Trophoblast cell (in vitro differentiated cells and primary cell): ENCODE measurements at regions not wholly inside any gene's neighbourhood (a gene's known extent, or its start where the extent isn't known, plus 50 kb on each side); places are given as distances from the start of the nearest gene placed in this dataset.

ENCODE experiments used
- DNase-seq, 2 donors: peaks; one replicate each; pipeline ENCODE4 v3.0.0-alpha.2; 2016
- H2AFZ ChIP-seq: 2 replicates; pipeline ENCODE4 v1.6.1; 2013; ENCODE audit warnings: low read length, moderate library complexity, mild to moderate bottlenecking; ENCODE audit not compliant: insufficient read depth, poor library complexity
- H2AK5ac ChIP-seq: 2 replicates; pipeline ENCODE4 v1.6.1; 2013; ENCODE audit warnings: mild to moderate bottlenecking, low read length
- H2BK120ac ChIP-seq: 2 replicates; pipeline ENCODE4 v1.6.1; 2013; ENCODE audit warnings: low read length, mild to moderate bottlenecking, moderate library complexity; ENCODE audit not compliant: insufficient read depth, poor library complexity
- H2BK12ac ChIP-seq: 2 replicates; pipeline ENCODE4 v1.6.1; 2013; ENCODE audit warnings: mild to moderate bottlenecking, low read length, moderate library complexity
- H2BK5ac ChIP-seq: 2 replicates; pipeline ENCODE4 v1.6.1; 2013; ENCODE audit warnings: low read length, low read depth, moderate library complexity, mild to moderate bottlenecking; ENCODE audit not compliant: poor library complexity
- H3K14ac ChIP-seq: 2 replicates; pipeline ENCODE4 v1.6.1; 2013; ENCODE audit warnings: mild to moderate bottlenecking, low read length
- H3K18ac ChIP-seq: 2 replicates; pipeline ENCODE4 v1.6.1; 2013; ENCODE audit warnings: mild to moderate bottlenecking, low read length
- H3K23ac ChIP-seq: 2 replicates; pipeline ENCODE4 v1.6.1; 2013; ENCODE audit warnings: low read length
- H3K27ac ChIP-seq: 2 replicates; pipeline ENCODE4 v1.5.1; 2013; ENCODE audit warnings: low read depth, mild to moderate bottlenecking, inconsistent platforms, low read length, moderate library complexity
- H3K27me3 ChIP-seq: 2 replicates; pipeline ENCODE4 v1.6.1; 2013; ENCODE audit warnings: inconsistent platforms, mild to moderate bottlenecking, low read length, moderate library complexity; ENCODE audit not compliant: insufficient read depth
- H3K36me3 ChIP-seq, 2 experiments: 1 replicate in 1 of 2; 2 replicates in 1 of 2; pipeline ENCODE4 v1.6.1; 2013; ENCODE audit warnings: low read length in 2 of 2, mild to moderate bottlenecking in 2 of 2, moderate library complexity in 1 of 2; ENCODE audit not compliant: insufficient read depth in 2 of 2, control insufficient read depth in 1 of 2
- H3K4ac ChIP-seq: 2 replicates; pipeline ENCODE4 v1.6.1; 2013; ENCODE audit warnings: low read depth, mild to moderate bottlenecking, low read length, moderate library complexity
- H3K4me1 ChIP-seq, 2 experiments: 1 replicate in 1 of 2; 2 replicates in 1 of 2; pipeline ENCODE4 v1.6.1; 2013; ENCODE audit warnings: low read length in 2 of 2, mild to moderate bottlenecking in 2 of 2, moderate library complexity in 1 of 2; ENCODE audit not compliant: insufficient read depth in 2 of 2, control insufficient read depth in 1 of 2
- H3K4me2 ChIP-seq: 2 replicates; pipeline ENCODE4 v1.6.1; 2013; ENCODE audit warnings: inconsistent platforms, mild to moderate bottlenecking, low read length, moderate library complexity
- H3K4me3 ChIP-seq: 2 replicates; pipeline ENCODE4 v1.5.1; 2013; ENCODE audit warnings: mild to moderate bottlenecking, low read depth, low read length, inconsistent platforms
- H3K79me1 ChIP-seq: one replicate; pipeline ENCODE4 v1.6.1; 2013; ENCODE audit warnings: low read length
- H3K79me2 ChIP-seq: 2 replicates; pipeline ENCODE4 v1.6.1; 2013; ENCODE audit warnings: low read length, mild to moderate bottlenecking; ENCODE audit not compliant: control insufficient read depth, insufficient read depth, poor library complexity
- H3K9ac ChIP-seq: 2 replicates; pipeline ENCODE4 v1.6.1; 2013; ENCODE audit warnings: mild to moderate bottlenecking, low read length
- H3K9me3 ChIP-seq: 2 replicates; pipeline ENCODE4 v1.6.1; 2013; ENCODE audit warnings: low read depth, mild to moderate bottlenecking, control low read depth, inconsistent platforms, low read length; ENCODE audit not compliant: insufficient read depth
- H4K12ac ChIP-seq: 2 replicates; pipeline ENCODE4 v1.6.1; 2013; ENCODE audit warnings: low read depth, mild to moderate bottlenecking, low read length, moderate library complexity
- H4K8ac ChIP-seq: 2 replicates; pipeline ENCODE4 v1.6.1; 2013; ENCODE audit warnings: low read depth, mild to moderate bottlenecking, low read length, moderate library complexity
- H4K91ac ChIP-seq: one replicate; pipeline ENCODE4 v1.6.1; 2013; ENCODE audit warnings: low read depth, mild to moderate bottlenecking, low read length, moderate library complexity
- WGBS: extraction: QIAGEN DNeasy Blood & Tissue Kit; methylation state at CpG from one replicate; pipeline ENCODE4 v1.1.7; 2013; ENCODE audit warnings: missing lambda C conversion rate; ENCODE audit not compliant: insufficient read length, insufficient coverage; ENCODE audit errors: extremely low coverage; 5-methylcytosine and 5-hydroxymethylcytosine counted together

- Histone ChIP-seq H3K9me3 (no peaks in the 10 kb centered on the region), H2BK5ac (no peak overlapping the region), H3K79me1 (no peaks in the 10 kb centered on the region), H4K91ac (no peak overlapping the region), H3K23ac (no peak overlapping the region), H3K4ac (no peak overlapping the region), H3K18ac (no peak overlapping the region), H2AFZ (no peak overlapping the region), H3K27ac (no peak overlapping the region), H2AK5ac (no peak overlapping the region), H2BK120ac (no peak overlapping the region), H3K79me2 (no peaks in the 10 kb centered on the region), H3K36me3 (no peaks in the 10 kb centered on the region), H4K12ac (no peak overlapping the region), H3K9ac (no peak overlapping the region), H2BK12ac (no peak overlapping the region), H3K4me1 (no peaks in the 10 kb centered on the region), H3K27me3 (no peaks in the 10 kb centered on the region), H3K4me2 (peak overlapping the region; percentile 36), H3K14ac (no peak overlapping the region), H4K8ac (no peak overlapping the region), H3K4me3 (no peak overlapping the region)
- WGBS = no CpG with 5 or more reads among the region's 12 CpGs
- no peak for DNase-seq
Observed at GRCh38 chr4:174135936-174136406, 147.5 kb downstream of the FBXO8 start.

- DNase-seq = no peak
- Histone ChIP-seq H3K79me1 (no peaks in the 10 kb centered on the region), H3K23ac (no peak overlapping the region), H2BK120ac (no peak overlapping the region), H3K4ac (no peak overlapping the region), H4K12ac (no peak overlapping the region), H3K18ac (no peak overlapping the region), H2AK5ac (no peak overlapping the region), H3K9ac (no peak overlapping the region), H3K27me3 (no peaks in the 10 kb centered on the region), H3K4me2 (peak overlapping the region; percentile 36), H4K8ac (no peak overlapping the region), H3K27ac (no peak overlapping the region), H3K79me2 (no peaks in the 10 kb centered on the region), H3K9me3 (no peaks in the 10 kb centered on the region), H2BK5ac (no peak overlapping the region), H2AFZ (no peak overlapping the region), H3K14ac (no peak overlapping the region), H4K91ac (no peak overlapping the region), H2BK12ac (no peak overlapping the region), H3K4me1 (no peaks in the 10 kb centered on the region), H3K36me3 (no peaks in the 10 kb centered on the region), H3K4me3 (no peak overlapping the region)
- no CpG with 5 or more reads among the region's 1 CpG for WGBS
Observed at GRCh38 chr4:174135530-174135929, 147.9 kb downstream of the FBXO8 start.

GRCh38 chr4:174134361-174134760 is 149.1 kb downstream of the FBXO8 start:
- Histone ChIP-seq H2AFZ (no peak overlapping the region), H3K4me2 (no peak overlapping the region), H2BK5ac (no peak overlapping the region), H4K12ac (no peak overlapping the region), H3K14ac (no peak overlapping the region), H3K9ac (no peak overlapping the region), H4K91ac (no peak overlapping the region), H3K27me3 (no peaks in the 10 kb centered on the region), H3K4ac (no peak overlapping the region), H3K27ac (no peak overlapping the region), H3K36me3 (no peaks in the 10 kb centered on the region), H2AK5ac (no peak overlapping the region), H3K79me2 (no peaks in the 10 kb centered on the region), H2BK12ac (no peak overlapping the region), H3K9me3 (no peaks in the 10 kb centered on the region), H3K23ac (no peak overlapping the region), H3K18ac (no peak overlapping the region), H3K4me1 (no peaks in the 10 kb centered on the region), H2BK120ac (no peak overlapping the region), H3K79me1 (no peaks in the 10 kb centered on the region), H4K8ac (no peak overlapping the region), H3K4me3 (no peak overlapping the region)
- no CpG with 5 or more reads among the region's 2 CpGs for WGBS
- no peak for DNase-seq

GRCh38 chr4:174133551-174133950 is 149.9 kb downstream of the FBXO8 start:
- Histone ChIP-seq H2BK120ac (no peak overlapping the region), H3K79me2 (no peaks in the 10 kb centered on the region), H2AFZ (no peak overlapping the region), H3K18ac (no peak overlapping the region), H3K4me3 (no peak overlapping the region), H4K8ac (no peak overlapping the region), H4K91ac (no peak overlapping the region), H2AK5ac (no peak overlapping the region), H3K23ac (no peak overlapping the region), H2BK12ac (no peak overlapping the region), H3K27me3 (no peaks in the 10 kb centered on the region), H3K36me3 (no peaks in the 10 kb centered on the region), H3K4me2 (no peak overlapping the region), H4K12ac (no peak overlapping the region), H3K4me1 (no peaks in the 10 kb centered on the region), H3K9me3 (no peaks in the 10 kb centered on the region), H3K9ac (no peak overlapping the region), H3K27ac (no peak overlapping the region), H3K79me1 (no peaks in the 10 kb centered on the region), H2BK5ac (no peak overlapping the region), H3K4ac (no peak overlapping the region), H3K14ac (no peak overlapping the region)
- no CpG with 5 or more reads among the region's 1 CpG for WGBS
- DNase-seq = no peak
